Fibroblast of skin of back (primary cell): ENCODE measurements at regions not wholly inside any gene's neighbourhood (a gene's known extent, or its start where the extent isn't known, plus 50 kb on each side); places are given as distances from the start of the nearest gene placed in this dataset.

ENCODE experiments used
- DNase-seq: peaks from one replicate; pipeline ENCODE4 v3.0.0-alpha.2; 2013

GRCh38 chr12:105754313-105754712 is 384.4 kb downstream of the NUAK1 start:
- DNase-seq = no peak

GRCh38 chr12:105756961-105757360 is 381.8 kb downstream of the NUAK1 start:
- DNase-seq = no peak

GRCh38 chr12:105759149-105759548 is 379.6 kb downstream of the NUAK1 start:
- no peak for DNase-seq

- peak; percentile 38 for DNase-seq
Observed at GRCh38 chr12:105761075-105761474, 377.7 kb downstream of the NUAK1 start.

DNA sequence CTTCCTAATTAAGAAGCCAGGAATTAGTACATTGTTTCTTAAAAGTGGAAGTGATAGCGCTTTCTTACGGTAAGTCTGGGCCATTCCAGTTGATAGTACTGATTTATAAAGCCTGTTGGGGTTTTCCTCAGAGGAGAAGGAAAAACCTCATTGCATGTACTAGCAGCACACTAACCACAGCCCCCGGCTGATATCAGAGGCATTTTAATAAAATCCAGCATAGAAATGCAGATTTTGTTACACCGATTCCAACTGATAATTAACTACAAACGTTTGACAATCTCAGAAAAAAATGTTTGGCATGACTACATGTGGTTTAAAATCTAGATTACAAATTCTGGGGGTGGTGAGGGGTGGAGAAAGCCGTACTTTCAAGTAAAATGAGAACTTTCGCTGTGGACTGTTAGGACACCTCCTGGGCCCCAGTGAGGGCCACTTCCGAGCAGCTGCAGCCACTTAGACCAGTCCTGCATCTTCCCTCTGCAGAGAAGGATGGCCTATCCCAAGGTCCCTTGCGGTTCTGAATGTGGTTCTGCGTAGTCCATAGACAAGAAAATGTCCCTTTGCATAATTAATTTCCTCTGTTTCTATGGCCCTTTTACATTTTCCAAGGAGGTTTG is 374.4 kb downstream of the NUAK1 start:
- DNase-seq = no peak

- DNase-seq = no peak
Observed at GRCh38 chr12:105765053-105766014, 373.4 kb downstream of the NUAK1 start.

- DNase-seq = no peak
Observed at GRCh38 chr12:105766029-105766428, 372.7 kb downstream of the NUAK1 start.

DNA sequence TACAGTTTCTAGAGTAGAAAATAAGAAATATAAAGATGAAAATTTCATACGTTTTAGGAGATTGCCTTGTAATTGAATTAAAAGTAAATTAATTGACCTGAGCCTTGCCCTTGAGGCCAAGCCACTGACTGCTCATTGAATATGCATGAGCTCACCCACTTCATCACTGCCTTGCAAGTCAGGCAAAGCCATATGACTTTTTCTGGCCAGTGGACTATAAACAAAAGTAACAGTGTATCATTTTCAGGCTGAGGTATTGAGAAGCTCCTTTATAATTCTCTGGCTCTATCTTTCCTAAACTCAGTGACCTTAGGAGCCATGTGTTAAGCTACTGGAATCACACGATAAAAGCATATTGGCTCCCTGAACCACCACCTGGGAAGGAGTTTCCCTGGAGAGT is 369.3 kb downstream of the NUAK1 start:
- DNase-seq = no peak

- DNase-seq = no peak
Observed at GRCh38 chr12:105773471-105773870, 365.3 kb downstream of the NUAK1 start.

DNA sequence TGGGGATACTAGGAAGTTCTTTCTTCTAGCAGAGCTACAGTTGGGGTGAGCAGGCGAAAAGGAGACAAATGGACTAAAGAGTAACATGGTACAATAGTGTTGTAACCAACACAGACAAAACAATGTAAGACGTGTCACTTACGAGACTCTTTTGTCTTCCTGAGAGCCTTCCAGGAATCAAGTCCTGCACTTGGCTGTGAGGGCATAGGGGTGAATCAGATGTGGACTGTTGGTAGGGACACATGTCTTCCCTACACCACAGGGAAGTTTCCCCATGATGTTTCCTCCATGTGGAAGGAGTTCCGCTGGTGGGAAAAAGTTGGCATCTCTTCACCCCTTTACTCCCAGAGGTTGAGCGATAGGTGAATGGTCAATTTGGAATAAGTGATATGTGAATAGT is 364.7 kb downstream of the NUAK1 start:
- no peak for DNase-seq

DNA sequence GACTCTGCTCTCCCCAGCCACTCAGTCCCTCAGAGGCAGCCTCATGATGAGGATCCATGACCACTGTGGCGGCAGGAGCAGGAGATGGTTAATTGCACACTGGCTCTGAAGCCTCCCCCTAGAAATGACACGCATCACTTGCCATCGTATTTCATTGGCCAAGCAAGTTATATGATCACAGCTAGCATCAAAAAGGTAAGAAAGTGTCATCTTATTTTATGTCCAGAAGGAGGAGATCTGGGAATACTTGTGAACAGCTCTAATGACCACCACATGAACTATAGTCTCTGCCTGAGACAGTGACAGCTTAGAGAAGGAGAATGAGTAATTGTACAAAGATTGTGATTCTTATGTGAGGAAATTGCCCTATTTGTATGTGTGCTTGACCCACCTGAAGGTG is 363.4 kb downstream of the NUAK1 start:
- peak; percentile 82 for DNase-seq

DNA sequence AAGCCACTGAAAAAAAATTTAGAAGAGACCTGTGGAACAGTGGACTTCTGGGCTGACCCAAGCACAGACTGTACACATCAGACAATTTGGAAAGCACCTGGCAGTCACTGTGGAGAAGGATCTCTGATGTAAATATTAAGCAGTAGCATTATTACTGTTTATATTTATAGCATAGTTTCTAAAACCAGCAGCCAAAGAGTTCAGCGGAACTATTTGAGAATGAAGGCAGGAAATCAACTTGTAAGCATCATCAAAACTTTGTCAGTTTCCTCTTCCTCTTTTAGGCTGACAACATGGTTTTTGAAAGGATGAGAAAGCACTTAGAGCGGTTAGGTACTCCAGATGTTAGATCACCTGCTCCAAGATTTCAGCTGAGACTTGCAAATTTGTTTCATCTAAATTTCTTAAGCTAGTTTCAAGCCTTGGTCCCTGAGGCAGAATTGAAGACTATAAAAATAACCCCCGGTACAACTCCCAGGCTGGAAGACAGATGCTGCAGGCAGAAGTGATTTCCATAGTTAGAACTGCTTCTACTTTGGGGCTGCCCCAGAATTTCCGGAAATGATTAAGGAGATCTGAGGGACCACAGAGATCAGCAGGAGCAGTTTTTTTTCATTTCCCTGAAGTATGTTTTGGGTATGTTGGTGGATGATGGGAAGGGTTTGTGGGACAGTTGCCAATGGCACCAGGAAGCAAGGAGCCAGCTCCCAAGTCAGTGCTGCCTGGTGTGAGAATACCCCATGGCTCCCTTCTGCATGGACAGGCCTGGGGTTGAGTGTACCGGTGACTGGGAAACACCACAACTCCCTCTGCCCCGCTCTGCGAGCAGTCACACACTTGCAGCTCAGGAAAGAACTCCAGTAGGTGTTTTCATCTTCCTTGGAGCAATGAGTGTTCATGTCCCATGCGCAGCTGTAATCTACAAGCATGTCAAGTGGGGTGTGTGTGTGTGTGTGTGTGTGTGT is 354.5 kb downstream of the NUAK1 start:
- DNase-seq = peak; percentile 16

GRCh38 chr12:105793421-105793820 is 345.3 kb downstream of the NUAK1 start:
- DNase-seq = no peak

- DNase-seq = peak; percentile 75
Observed at GRCh38 chr12:105798256-105798845, 340.4 kb downstream of the NUAK1 start.

DNA sequence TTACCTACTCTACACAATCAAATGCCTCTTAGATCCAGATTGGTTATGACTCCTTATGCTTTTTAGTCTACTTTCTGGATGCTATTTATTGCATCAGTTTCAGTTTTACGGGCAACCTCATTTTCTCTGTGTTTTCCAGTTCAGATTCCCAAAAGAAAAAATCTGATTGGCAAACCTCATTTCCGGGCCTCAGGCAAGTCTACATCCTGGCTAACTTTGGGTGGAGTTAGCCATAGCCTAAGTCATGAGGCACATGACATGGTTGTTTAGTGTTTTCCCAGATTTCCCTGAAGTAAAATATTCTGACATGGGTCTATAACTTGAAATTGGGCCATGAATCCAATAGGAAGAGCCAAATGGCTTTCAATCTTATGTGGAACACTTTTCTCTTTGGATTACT is 339.7 kb downstream of the NUAK1 start:
- DNase-seq = no peak

DNA sequence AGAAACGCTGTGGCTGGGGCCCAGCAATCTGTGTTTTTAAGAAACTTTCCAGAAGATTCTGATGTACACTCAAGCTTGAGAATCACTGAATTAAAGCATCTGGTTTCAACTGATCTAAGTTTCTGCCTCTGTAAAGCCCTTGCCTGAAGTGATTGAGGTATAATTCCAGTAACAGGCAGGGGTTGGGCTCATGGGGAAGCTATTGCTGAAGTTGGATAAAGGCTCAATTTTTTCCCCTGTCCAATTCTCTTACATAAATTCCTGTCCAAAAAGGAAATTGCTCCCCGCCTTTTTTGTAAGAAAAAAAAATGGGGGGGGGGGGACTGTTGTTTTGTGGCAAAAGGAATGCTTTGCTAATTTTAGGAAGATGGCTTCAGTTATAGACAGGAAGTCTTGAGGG is 337.4 kb downstream of the NUAK1 start:
- DNase-seq = peak; percentile 17

- DNase-seq = peak; percentile 22
Observed at GRCh38 chr12:105803292-105803691, 335.5 kb downstream of the NUAK1 start.

DNA sequence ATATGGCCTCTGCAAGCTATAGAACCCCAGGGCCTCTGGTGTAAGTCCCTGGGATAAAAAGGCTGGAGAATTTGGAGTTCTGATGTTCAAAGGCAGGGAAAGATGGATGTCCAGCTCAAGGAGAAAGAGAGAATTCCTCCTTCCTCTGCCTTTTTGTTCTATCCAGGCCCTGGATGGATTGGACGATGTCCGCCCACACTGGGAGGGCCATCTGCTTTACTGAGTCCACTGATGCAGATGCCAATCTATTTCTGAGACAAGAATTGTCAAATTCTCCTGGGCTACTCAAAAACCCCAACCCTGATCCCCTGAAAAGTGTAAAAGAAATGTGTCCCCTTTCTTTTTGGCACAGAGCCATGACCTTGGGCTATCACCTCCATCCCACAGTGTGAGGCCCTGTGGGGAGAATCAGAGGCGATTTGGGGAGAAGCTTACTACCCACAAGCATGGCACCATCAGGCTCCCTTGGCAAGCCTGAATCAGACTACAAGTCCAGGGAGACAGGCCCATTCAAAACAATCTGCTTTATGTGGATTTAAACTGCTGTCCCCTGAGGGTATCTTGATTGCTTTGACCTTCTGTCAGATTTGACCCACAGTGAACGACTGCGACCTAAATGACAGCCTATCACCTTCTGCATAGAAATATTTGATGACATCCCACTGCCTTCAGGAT is 334.0 kb downstream of the NUAK1 start:
- DNase-seq = no peak

DNA sequence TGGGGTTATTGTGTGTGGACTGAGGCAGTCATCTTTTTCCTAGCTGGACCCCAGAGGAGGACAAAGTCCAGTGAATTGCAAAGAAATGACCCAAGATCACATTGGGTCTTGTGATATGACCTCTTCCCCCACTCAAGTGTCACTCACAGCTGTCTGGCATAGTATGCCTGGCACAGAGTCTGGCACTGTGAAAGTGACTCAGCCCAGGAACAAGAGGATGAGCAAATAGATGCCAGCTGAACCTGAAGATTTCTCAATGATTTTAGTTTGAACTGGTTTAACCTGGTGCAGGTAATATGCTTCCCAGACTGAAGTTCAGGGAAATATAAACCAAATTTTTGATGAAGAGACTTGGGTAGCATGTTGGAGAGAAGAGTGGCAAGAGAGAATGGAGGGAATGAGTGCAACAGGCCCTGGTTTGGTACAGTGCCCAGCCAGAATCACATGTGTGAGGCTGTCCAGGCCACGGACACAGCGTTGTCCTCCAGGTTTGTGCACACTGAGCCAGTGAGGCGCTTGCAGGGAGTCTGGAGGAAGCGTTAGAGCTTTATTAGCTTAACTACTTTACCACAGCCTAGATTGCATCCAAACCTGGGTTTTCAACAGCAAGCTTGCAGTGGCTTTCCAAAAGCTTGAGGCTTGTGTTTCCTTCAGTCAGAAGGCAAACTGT is 332.9 kb downstream of the NUAK1 start:
- no peak for DNase-seq

DNA sequence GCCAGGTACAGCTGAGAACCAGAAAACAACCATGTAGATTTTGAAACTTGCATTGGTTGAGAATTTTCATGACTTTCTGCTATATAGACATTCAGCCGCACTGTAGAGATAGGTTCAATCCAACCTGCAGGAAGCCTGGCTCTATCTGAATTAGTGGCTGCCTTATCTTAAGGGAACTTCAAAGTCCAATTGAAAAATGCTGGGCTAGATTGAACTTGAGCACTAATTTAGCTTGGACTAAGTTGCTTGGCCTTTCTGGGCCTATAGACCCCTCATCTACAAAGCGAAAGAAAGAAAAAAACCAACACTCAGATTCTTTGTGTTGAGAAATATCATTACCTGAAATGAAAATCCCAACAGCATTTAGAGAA is 332.4 kb downstream of the NUAK1 start:
- DNase-seq = no peak

- no peak for DNase-seq
Observed at GRCh38 chr12:105812366-105812765, 326.4 kb downstream of the NUAK1 start.
